ENCODE measurements at regions not wholly inside any gene's neighbourhood (a gene's known extent, or its start where the extent isn't known, plus 50 kb on each side); places are given as distances from the start of the nearest gene placed in this dataset.
A peak's percentile ranks its signal among the peaks of the same experiment; 100 is the strongest.

DNA sequence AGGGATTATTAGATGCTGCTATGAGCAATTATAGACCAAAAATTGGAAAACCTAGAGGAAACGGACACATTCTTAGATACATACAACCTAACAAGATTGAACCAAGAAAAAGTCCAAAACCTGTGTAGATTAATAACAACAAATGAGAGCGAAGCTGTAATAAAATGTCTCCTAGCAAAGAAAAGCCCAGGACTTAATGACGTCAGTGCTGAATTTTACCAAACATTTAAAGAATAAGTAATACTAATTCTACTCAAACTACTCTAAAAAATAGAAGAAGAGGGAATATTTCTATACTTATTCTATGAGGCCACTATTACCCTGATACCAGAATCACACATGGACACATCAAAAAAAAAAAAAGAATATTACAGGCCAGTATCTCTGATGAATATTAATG lies 309.5 kb upstream of the ANO5 start:
- Histone ChIP-seq H3K9ac (ENCODE audit: insufficient read depth in 1 of 2, low read length in 2 of 2) (no peak overlapping the region), H3K4me3 (no peak overlapping the region), H3K4me1 (ENCODE audit: control insufficient read depth in 5 of 5, insufficient read depth in 5 of 5, low read length in 5 of 5) (no peaks in the 10 kb centered on the region), H3K36me3 (ENCODE audit: control insufficient read depth in 4 of 4, insufficient read depth in 4 of 4, low read length in 4 of 4) (no peaks in the 10 kb centered on the region), H3K27me3 (ENCODE audit: control insufficient read depth in 3 of 3, insufficient read depth in 3 of 3, low read length in 2 of 3) (no peaks in the 10 kb centered on the region), H3K27ac (ENCODE audit: low read depth in 1 of 2, low read length in 1 of 2) (no peak overlapping the region), H3K9me3 (ENCODE audit: control insufficient read depth in 4 of 4, insufficient read depth in 3 of 4, low read length in 3 of 4) (peaks cover 0 to 5% (median 2%) of the 10 kb centered on the region in 4 donors)
- no peak for DNase-seq
- WGBS, 2 donors, result 93 to 96% methylated on average over 3 of the region's 3 CpGs
- TF ChIP-seq CTCF (IDR thresholded peaks at IDR 0.05; ENCODE audit: control extremely low read depth, extremely low read depth), result no peak
- ATAC-seq (ENCODE audit: insufficient read depth, low FRiP score), result no peak

GRCh38 chr11:21888814-21889213 lies 304.1 kb upstream of the ANO5 start:
- peaks cover 0 to 7% (median 0%) of the 10 kb centered on the region in 5 donors for H3K4me1 ChIP-seq (ENCODE audit: control insufficient read depth in 5 of 5, insufficient read depth in 5 of 5, low read length in 5 of 5)
- no peaks in the 10 kb centered on the region for H3K27me3 ChIP-seq (ENCODE audit: control insufficient read depth in 3 of 3, insufficient read depth in 3 of 3, low read length in 2 of 3)
- H3K27ac ChIP-seq (ENCODE audit: low read depth in 1 of 2, low read length in 1 of 2), result no peak overlapping the region
- H3K9me3 ChIP-seq (ENCODE audit: control insufficient read depth in 4 of 4, insufficient read depth in 3 of 4, low read length in 3 of 4), result peaks cover 0 to 2% (median 0%) of the 10 kb centered on the region in 4 donors
- ATAC-seq (ENCODE audit: insufficient read depth, low FRiP score), result peak; percentile 76
- DNase-seq, result no peak
- no peaks in the 10 kb centered on the region for H3K36me3 ChIP-seq (ENCODE audit: control insufficient read depth in 4 of 4, insufficient read depth in 4 of 4, low read length in 4 of 4)
- no peak overlapping the region for H3K4me3 ChIP-seq
- no peak for TF ChIP-seq CTCF (IDR thresholded peaks at IDR 0.05; ENCODE audit: control extremely low read depth, extremely low read depth)
- no peak overlapping the region for H3K9ac ChIP-seq (ENCODE audit: insufficient read depth in 1 of 2, low read length in 2 of 2)
- WGBS, 2 donors, result 23 to 41% methylated on average over 1 of the region's 1 CpG

DNA sequence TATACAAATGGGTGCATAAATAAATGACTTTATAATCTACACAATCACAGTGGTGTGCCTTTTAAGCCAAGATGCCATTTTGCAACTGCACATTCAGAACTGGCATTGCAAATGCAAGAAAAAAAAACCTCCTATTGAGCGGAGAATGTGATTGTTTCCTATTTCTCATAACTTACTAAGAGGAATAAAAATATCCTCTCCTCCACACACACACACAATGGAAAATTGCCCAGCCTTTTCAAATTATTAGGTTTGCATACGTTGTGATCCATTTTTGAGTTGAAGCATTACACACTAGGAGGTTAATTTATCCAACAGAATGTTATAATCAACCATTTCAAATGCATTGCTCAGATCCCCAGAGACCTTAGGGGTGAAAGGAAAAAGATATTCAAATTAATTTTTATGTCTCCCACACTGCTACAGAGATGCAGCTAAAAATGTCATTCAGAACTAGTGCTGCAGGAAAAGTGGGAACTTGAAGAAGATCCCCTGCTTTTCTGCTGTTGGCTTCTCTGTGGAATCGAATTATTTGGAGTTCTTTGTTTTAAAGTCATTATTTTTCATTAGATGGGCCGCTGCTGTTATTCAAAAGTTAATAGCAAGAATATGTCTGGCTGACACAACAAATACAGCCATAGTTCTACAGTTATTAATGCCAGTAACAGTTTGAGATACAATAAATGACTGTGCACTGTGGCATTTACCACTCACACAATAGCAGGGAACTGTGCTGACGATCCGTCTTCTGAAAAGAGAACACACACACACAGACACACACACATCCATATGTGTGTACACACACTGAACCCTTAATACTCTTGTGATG lies 299.9 kb upstream of the ANO5 start:
- DNase-seq (peak in 1 of 3 donors; percentile 10), ATAC-seq (ENCODE audit: insufficient read depth, low FRiP score) (no peak)
- H3K9me3 ChIP-seq (ENCODE audit: control insufficient read depth in 4 of 4, insufficient read depth in 3 of 4, low read length in 3 of 4), result no peaks in the 10 kb centered on the region
- H3K27ac ChIP-seq (ENCODE audit: low read depth in 1 of 2, low read length in 1 of 2), result no peak overlapping the region
- peaks cover 0 to 7% (median 0%) of the 10 kb centered on the region in 5 donors for H3K4me1 ChIP-seq (ENCODE audit: control insufficient read depth in 5 of 5, insufficient read depth in 5 of 5, low read length in 5 of 5)
- WGBS, 2 donors, result 74 to 82% methylated on average over 6 of the region's 6 CpGs
- H3K36me3 ChIP-seq (ENCODE audit: control insufficient read depth in 4 of 4, insufficient read depth in 4 of 4, low read length in 4 of 4), result no peaks in the 10 kb centered on the region
- no peak overlapping the region for H3K9ac ChIP-seq (ENCODE audit: insufficient read depth in 1 of 2, low read length in 2 of 2)
- no peak overlapping the region for H3K4me3 ChIP-seq
- H3K27me3 ChIP-seq (ENCODE audit: control insufficient read depth in 3 of 3, insufficient read depth in 3 of 3, low read length in 2 of 3), result no peaks in the 10 kb centered on the region
- no peak for TF ChIP-seq CTCF (IDR thresholded peaks at IDR 0.05; ENCODE audit: control extremely low read depth, extremely low read depth)

DNA sequence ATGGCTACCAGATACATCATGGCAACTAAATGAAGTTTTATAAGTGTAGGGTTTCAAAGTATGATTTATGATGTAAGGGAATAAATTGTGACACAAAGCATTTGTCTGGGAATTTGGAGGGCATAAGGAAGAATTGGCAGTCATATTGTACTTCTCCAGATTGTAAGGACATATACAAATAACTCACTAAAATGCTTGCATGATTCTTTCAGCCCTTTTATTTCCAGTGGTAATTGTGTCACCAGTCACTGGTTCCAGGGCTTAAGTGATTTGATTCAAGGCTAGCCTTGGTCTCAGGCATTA lies 299.4 kb upstream of the ANO5 start:
- H3K4me1 ChIP-seq (ENCODE audit: control insufficient read depth in 5 of 5, insufficient read depth in 5 of 5, low read length in 5 of 5), result peaks cover 0 to 7% (median 0%) of the 10 kb centered on the region in 5 donors

More for the DNA sequence above, 299.4 kb upstream of the ANO5 start:
- Histone ChIP-seq H3K9ac (ENCODE audit: insufficient read depth in 1 of 2, low read length in 2 of 2) (no peak overlapping the region), H3K36me3 (ENCODE audit: control insufficient read depth in 4 of 4, insufficient read depth in 4 of 4, low read length in 4 of 4) (no peaks in the 10 kb centered on the region), H3K9me3 (ENCODE audit: control insufficient read depth in 4 of 4, insufficient read depth in 3 of 4, low read length in 3 of 4) (no peaks in the 10 kb centered on the region), H3K27ac (ENCODE audit: low read depth in 1 of 2, low read length in 1 of 2) (no peak overlapping the region), H3K4me3 (no peak overlapping the region), H3K27me3 (ENCODE audit: control insufficient read depth in 3 of 3, insufficient read depth in 3 of 3, low read length in 2 of 3) (no peaks in the 10 kb centered on the region)
- ATAC-seq (ENCODE audit: insufficient read depth, low FRiP score) (no peak), DNase-seq (no peak)
- no peak for TF ChIP-seq CTCF (IDR thresholded peaks at IDR 0.05; ENCODE audit: control extremely low read depth, extremely low read depth)
